Mucosa of descending colon (tissue), 3 donors: ENCODE measurements at regions not wholly inside any gene's neighbourhood (a gene's known extent, or its start where the extent isn't known, plus 50 kb on each side); places are given as distances from the start of the nearest gene placed in this dataset.
"Not testable (repeated sequence)": the region's sequence is repeated elsewhere in the genome, so short reads cannot be mapped to it uniquely, and the experiment has no call there.

ENCODE experiments used
- ATAC-seq: fragments of 200-7000 bp; cut with Tn5 transposase; one replicate; pipeline ENCODE4 v1.9.1; 2020; ENCODE audit warnings: mild to moderate bottlenecking, moderate library complexity
- DNase-seq, 3 donors: peaks; one replicate each; pipeline ENCODE4 v3.0.0-alpha.2; 2020
- H3K36me3 ChIP-seq: fragments of 200-600 bp; one replicate; pipeline ENCODE4 v1.8.0; 2021; ENCODE audit warnings: low read depth, mild to moderate bottlenecking
- H3K4me1 ChIP-seq: fragments of 200-600 bp; one replicate; pipeline ENCODE4 v1.8.0; 2021; ENCODE audit warnings: low read depth, mild to moderate bottlenecking
- H3K4me3 ChIP-seq: fragments of 200-600 bp; one replicate; pipeline ENCODE4 v1.8.0; 2021; ENCODE audit warnings: mild to moderate bottlenecking
- H3K9me3 ChIP-seq: fragments of 200-600 bp; one replicate; pipeline ENCODE4 v1.8.0; 2021; ENCODE audit warnings: mild to moderate bottlenecking
- intact Hi-C, 2 donors: fragments of 100-400 bp; cut with DNase I in 1 of 2; cut with micrococcal nuclease in 1 of 2; formaldehyde crosslinking; loops; one replicate each; pipeline versions ENCODE4 v1.11.0 to v1.11.1; 2022; cut with DNase I, micrococcal nuclease
- TF ChIP-seq, protein P1 (sequence below): fragments of 200-600 bp; IDR thresholded peaks from one replicate; pipeline ENCODE4 v1.8.0; 2022; ENCODE audit warnings: antibody characterized with exemption, mild to moderate bottlenecking
- donor health status: DM: no; HTN: no; CAD: no; lungs with moderate emphysema.
- donor health status: DM: no; HTN: no; CAD: no.
- donor health status: DM: no; HTN: yes; CAD: no.

DNA sequence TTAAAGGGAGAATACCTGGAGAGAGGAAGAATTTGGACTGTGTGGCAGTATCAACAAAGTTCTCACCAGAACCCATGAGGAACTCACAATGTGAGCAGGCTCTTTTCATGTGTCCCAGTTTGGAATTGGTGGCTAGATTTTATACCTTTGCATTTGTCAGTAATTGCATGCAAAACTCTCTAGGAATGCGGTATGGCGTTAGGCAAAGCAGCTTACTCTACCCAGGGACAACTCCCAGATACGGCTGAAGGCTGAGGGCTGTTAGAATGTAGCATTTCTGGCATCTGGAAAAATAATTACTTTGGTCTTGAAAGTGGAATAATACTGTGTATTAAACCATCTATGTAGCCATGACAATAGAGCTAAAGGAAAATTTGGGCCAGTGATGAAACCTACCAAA, 635.5 kb downstream of the SLC16A7 start:
- ATAC-seq (no peak), DNase-seq (no peak)
- TF ChIP-seq, protein P1, sequence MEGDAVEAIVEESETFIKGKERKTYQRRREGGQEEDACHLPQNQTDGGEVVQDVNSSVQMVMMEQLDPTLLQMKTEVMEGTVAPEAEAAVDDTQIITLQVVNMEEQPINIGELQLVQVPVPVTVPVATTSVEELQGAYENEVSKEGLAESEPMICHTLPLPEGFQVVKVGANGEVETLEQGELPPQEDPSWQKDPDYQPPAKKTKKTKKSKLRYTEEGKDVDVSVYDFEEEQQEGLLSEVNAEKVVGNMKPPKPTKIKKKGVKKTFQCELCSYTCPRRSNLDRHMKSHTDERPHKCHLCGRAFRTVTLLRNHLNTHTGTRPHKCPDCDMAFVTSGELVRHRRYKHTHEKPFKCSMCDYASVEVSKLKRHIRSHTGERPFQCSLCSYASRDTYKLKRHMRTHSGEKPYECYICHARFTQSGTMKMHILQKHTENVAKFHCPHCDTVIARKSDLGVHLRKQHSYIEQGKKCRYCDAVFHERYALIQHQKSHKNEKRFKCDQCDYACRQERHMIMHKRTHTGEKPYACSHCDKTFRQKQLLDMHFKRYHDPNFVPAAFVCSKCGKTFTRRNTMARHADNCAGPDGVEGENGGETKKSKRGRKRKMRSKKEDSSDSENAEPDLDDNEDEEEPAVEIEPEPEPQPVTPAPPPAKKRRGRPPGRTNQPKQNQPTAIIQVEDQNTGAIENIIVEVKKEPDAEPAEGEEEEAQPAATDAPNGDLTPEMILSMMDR: no peak
- peaks cover 10% of the 10 kb centered on the region for H3K9me3 ChIP-seq
- no peaks in the 10 kb centered on the region for H3K4me1 ChIP-seq
- intact Hi-C loops: no loop called here
- no peak overlapping the region for H3K4me3 ChIP-seq
- H3K36me3 ChIP-seq: no peaks in the 10 kb centered on the region

DNA sequence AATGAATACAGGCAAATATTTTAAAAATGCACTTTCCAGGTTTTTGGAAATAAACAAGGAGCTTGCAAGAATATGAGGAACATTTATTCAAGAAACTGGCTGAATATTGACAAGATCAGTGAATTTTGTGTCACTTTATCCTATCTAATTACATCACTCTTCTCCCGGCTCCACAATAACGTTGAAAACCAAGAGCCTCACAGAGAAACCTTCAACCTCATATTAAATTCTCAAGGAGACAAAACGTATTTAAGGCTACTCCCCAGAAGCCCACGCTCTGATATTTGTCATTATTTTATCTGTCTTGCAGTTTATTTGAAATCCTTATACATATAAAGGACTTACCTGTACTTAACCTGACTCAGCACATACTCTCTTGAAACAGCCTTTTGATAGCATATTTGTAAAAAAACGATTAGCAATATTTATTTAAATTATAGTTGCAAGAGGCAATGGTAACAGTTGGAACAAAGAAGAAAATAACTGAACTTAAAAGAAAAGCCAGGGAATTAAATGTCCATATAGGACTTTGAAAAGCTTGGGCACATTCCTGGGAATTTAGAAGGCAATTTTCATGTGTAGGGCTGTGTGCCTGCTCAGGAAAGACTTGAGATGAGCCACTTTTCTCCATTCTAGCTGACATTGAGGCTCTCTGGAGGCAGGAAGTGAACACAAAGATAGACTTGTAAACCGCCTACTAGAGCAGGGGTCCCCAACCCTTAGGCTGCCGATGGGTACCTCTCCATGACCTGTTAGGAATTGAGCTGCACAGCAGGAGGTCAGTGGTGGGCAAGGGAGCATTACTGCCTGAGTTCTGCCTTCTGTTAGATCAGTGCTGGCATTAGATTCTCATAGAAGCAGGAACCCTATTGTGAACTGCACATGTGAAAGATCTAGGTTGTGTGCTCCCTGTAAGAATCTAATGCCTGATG, 636.4 kb downstream of the SLC16A7 start:
- peaks cover 13% of the 10 kb centered on the region for H3K9me3 ChIP-seq
- no peak overlapping the region for H3K4me3 ChIP-seq
- TF ChIP-seq, protein P1: no peak
- intact Hi-C loops: no loop called here
- no peaks in the 10 kb centered on the region for H3K36me3 ChIP-seq
- ATAC-seq (no peak), DNase-seq (no peak)
- no peaks in the 10 kb centered on the region for H3K4me1 ChIP-seq

DNA sequence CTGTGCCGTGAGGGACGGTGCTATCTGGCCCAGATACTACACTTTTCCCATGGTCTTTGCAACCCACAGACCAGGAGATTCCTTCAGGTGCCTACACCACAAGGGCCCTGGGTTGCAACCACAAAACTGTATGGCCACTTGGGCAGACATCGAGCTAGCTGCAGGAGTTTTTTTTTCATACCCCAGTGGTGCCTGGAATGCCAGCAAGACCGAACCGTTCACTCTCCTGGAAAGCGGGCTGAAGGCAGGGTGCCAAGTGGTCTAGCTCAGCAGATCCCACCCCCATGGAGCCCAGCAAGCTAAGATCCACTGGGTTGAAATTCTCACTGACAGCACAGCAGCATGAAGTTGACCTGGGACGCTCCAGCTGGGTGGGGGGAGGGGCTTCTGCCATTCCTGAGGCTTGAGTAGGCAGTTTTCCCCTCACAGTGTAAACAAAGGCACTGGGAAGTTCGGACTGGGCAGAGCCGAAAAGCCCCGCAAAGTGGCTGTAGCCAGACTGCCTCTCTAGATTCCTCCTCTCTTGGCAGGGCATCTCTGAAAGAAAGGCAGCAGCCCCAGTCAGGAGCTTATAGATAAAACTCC, 638.9 kb downstream of the SLC16A7 start:
- H3K9me3 ChIP-seq: peaks cover 13% of the 10 kb centered on the region
- intact Hi-C loops, H3K4me3 ChIP-seq, DNase-seq, H3K4me1 ChIP-seq, ATAC-seq, H3K36me3 ChIP-seq: not testable (repeated sequence)

DNA sequence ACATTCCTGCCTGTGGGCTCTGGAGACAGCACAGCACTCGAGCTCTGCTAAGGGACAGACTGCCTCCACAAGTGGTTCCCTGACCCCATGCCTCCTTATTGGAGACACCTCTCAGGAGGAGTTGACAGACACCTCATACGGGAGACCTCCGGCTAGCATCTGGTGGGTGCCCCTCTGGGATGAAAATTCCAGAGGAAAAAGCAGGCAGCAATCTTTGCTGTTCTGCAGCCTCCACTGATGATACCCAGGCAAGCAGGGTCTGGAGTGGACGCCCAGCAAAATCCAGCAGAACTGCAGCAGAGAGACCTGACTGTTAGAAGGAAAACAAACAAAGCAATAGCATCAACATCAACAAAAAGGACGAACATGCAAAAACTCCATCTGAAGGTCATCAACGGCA, 639.4 kb downstream of the SLC16A7 start:
- no peak overlapping the region for H3K4me3 ChIP-seq
- no peak for ATAC-seq
- peaks cover 13% of the 10 kb centered on the region for H3K9me3 ChIP-seq
- H3K36me3 ChIP-seq: no peaks in the 10 kb centered on the region
- no peak for DNase-seq
- H3K4me1 ChIP-seq: no peaks in the 10 kb centered on the region
- intact Hi-C loops: no loop called here
- TF ChIP-seq, protein P1: no peak

DNA sequence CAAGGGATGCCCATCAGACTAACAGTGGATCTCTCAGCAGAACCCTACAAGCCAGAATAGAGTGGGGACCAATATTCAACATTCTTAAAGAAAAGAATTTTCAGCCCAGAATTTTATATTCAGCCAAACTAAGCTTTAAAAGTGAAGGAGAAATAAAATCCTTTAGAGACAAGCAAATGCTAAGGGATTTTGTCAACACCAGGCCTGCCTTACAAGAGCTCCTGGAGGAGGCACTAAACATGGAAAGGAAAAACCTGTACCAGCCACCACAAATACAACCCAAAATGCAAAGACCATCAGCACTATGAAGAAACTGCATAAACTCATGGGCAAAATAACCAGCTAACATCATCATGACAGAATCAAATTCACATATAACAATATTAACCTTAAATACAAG, 640.6 kb downstream of the SLC16A7 start:
- H3K36me3 ChIP-seq, intact Hi-C loops, H3K4me1 ChIP-seq, DNase-seq, H3K4me3 ChIP-seq, H3K9me3 ChIP-seq, ATAC-seq: not testable (repeated sequence)

DNA sequence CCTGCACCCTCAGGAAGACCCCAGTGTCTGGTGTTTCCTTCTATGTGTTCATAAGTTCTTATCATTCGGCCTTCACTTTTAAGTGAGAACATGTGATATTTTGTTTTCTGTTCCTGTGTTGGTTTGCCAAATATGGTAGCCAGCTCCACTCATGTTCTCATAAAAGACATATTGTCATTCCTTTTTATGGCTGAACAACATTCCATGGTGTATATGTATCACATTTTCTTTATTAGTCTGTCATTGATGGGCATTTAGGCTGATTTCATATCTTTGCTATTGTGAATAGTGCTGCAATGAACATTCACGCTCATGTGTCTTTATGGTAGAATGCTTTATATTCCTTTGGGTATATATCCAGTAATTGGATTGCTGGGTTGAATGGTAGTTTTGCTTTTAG, 645.1 kb downstream of the SLC16A7 start:
- TF ChIP-seq, protein P1: no peak
- Histone ChIP-seq H3K36me3 (no peaks in the 10 kb centered on the region), H3K4me3 (no peak overlapping the region), H3K9me3 (peaks cover 4% of the 10 kb centered on the region), H3K4me1 (no peaks in the 10 kb centered on the region)
- no peak for DNase-seq
- intact Hi-C loops: no loop called here
- no peak for ATAC-seq
